T-cell (primary cell): ENCODE measurements at regions not wholly inside any gene's neighbourhood (a gene's known extent, or its start where the extent isn't known, plus 50 kb on each side); places are given as distances from the start of the nearest gene placed in this dataset.

Source experiments
- ATAC-seq, 4 experiments: fragments of 200-7000 bp in 3 of 4; fragments of 150-1000 bp in 1 of 4; cut with Tn5 transposase; replicated peaks in 1 of 4; 1 replicate in 3 of 4; 2 replicates in 1 of 4; pipeline ENCODE4 v1.10.0; 2021; ENCODE audit warnings: moderate library complexity in 3 of 4, mild to moderate bottlenecking in 2 of 4, moderate number of reproducible peaks in 1 of 4
- CTCF ChIA-PET, 2 donors: fragments of 300-600 bp; sonication (Branson Sonifier 250); formaldehyde crosslinking; loops; one replicate each; lab custom pipeline; 2022; ENCODE audit warnings: antibody characterized with exemption in 2 of 2; lab: Charles Lee
- POLR2A ChIA-PET, 2 donors: fragments of 300-600 bp; sonication (Branson Sonifier 250); formaldehyde crosslinking; loops; one replicate each; lab custom pipeline; 2022; ENCODE audit warnings: antibody characterized with exemption in 2 of 2; lab: Charles Lee
- DNase-seq, 35 experiments: peaks; one replicate each; pipeline versions ENCODE4 v3.0.0 to v3.0.0-alpha.2; 2013 to 2023
- H3K27ac ChIP-seq: one replicate; pipeline ENCODE4 v1.5.1; 2013; ENCODE audit warnings: low read length
- H3K27me3 ChIP-seq, 2 experiments: replicated peaks in 1 of 2; 1 replicate in 1 of 2; 2 replicates in 1 of 2; pipeline versions ENCODE4 v1.6.1 to v1.7.0; 2013; ENCODE audit warnings: low read length in 1 of 2, mixed read lengths in 1 of 2; ENCODE audit not compliant: control insufficient read depth in 2 of 2, insufficient read depth in 2 of 2; ENCODE audit errors: extremely low read depth in 1 of 2
- H3K36me3 ChIP-seq, 2 donors: 1 replicate in 1 of 2; 2 replicates in 1 of 2; pipeline versions ENCODE4 v1.6.1 to v1.7.0; 2013; ENCODE audit warnings: low read length in 1 of 2; ENCODE audit not compliant: control insufficient read depth in 2 of 2, insufficient read depth in 1 of 2; ENCODE audit errors: extremely low read depth in 1 of 2
- H3K4me1 ChIP-seq, 2 experiments: 1 replicate in 1 of 2; 2 replicates in 1 of 2; pipeline versions ENCODE4 v1.6.1 to v1.7.0; 2013; ENCODE audit warnings: low read length in 2 of 2, mixed read lengths in 1 of 2; ENCODE audit not compliant: insufficient read depth in 2 of 2, control insufficient read depth in 1 of 2; ENCODE audit errors: extremely low read depth in 1 of 2
- H3K4me3 ChIP-seq, 2 donors: 1 replicate in 1 of 2; 2 replicates in 1 of 2; pipeline versions ENCODE4 v1.5.1 to v1.7.0; 2013; ENCODE audit warnings: mild to moderate bottlenecking in 2 of 2, low read length in 1 of 2, moderate library complexity in 1 of 2; ENCODE audit not compliant: control insufficient read depth in 1 of 2; ENCODE audit errors: extremely low read depth in 1 of 2
- H3K9me3 ChIP-seq: 2 replicates; pipeline ENCODE4 v1.7.0; 2013
- H3K27ac Mint-ChIP-seq, 2 donors: one replicate each; pipeline ENCODE4 v1.8.0; 2020 to 2021; ENCODE audit warnings: mild to moderate bottlenecking in 2 of 2, mixed read lengths in 2 of 2
- H3K27me3 Mint-ChIP-seq, 2 donors: one replicate each; pipeline ENCODE4 v1.8.0; 2021 to 2022; ENCODE audit warnings: mixed read lengths in 2 of 2
- H3K36me3 Mint-ChIP-seq: one replicate; pipeline ENCODE4 v1.8.0; 2021; ENCODE audit warnings: mixed read lengths
- H3K4me1 Mint-ChIP-seq, 3 donors: one replicate each; pipeline ENCODE4 v1.8.0; 2020 to 2022; ENCODE audit warnings: mixed read lengths in 3 of 3, mild to moderate bottlenecking in 1 of 3
- H3K4me3 Mint-ChIP-seq, 3 donors: one replicate each; pipeline ENCODE4 v1.8.0; 2020 to 2022; ENCODE audit warnings: mild to moderate bottlenecking in 3 of 3, mixed read lengths in 3 of 3, moderate library complexity in 3 of 3
- H3K9me3 Mint-ChIP-seq, 3 donors: one replicate each; pipeline ENCODE4 v1.8.0; 2020 to 2022; ENCODE audit warnings: mixed read lengths in 3 of 3
- WGBS: methylation state at CpG from one replicate; pipeline ENCODE4 v1.1.5; 2013; ENCODE audit warnings: missing lambda C conversion rate; ENCODE audit not compliant: insufficient coverage; 5-methylcytosine and 5-hydroxymethylcytosine counted together

DNA sequence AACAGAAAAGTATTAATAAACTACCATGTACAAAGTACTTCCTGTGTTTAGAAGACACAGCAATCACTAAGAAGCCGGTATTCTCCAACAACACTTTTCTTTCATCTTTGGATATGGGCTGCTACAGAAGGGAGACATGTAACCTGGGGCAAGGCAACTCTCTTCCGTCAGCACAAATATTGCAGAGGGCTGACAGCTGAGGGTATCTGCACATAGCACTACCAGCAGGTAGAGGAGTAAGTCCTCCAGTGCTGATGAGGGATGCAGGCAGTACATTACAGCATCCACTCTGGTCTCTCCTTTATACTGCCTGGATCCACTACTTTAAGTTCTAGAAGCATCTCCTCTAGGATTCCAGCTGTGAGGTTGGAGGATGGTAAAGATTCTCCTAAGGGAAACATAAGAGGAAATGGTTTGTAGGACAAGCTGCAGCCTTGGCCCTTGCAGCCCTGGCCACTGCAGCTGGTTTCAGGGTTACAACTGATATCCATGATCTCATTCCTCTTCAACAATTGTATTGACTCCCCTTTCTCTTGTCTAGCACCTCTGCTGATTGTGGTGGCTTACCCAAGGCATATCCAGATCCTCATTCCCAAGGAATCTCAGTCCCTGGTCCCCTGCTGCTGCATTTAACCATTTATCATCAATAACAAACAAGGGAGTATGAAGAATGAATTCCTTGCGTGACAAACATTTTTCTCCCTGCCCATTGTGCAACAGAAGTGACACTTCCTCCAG, 110.7 kb upstream of the ADGRF1 start:
- H3K36me3 Mint-ChIP-seq, result no peaks in the 10 kb centered on the region
- peaks cover 0 to 2% of the 10 kb centered on the region in 2 experiments for H3K27me3 ChIP-seq
- H3K27ac ChIP-seq, result no peak overlapping the region
- WGBS, result 75% methylated on average over 1 of the region's 3 CpGs
- H3K4me3 Mint-ChIP-seq, result no peak overlapping the region
- CTCF ChIA-PET, result no interaction called here
- POLR2A ChIA-PET, result no interaction called here
- ATAC-seq (no peak), DNase-seq (no peak)
- no peak overlapping the region for H3K4me3 ChIP-seq
- H3K4me1 Mint-ChIP-seq, result no peaks in the 10 kb centered on the region
- no peaks in the 10 kb centered on the region for H3K9me3 ChIP-seq
- no peaks in the 10 kb centered on the region for H3K9me3 Mint-ChIP-seq
- H3K36me3 ChIP-seq, result no peaks in the 10 kb centered on the region
- no peaks in the 10 kb centered on the region for H3K4me1 ChIP-seq
- H3K27ac Mint-ChIP-seq, result no peak overlapping the region
- peaks cover 3 to 7% of the 10 kb centered on the region in 2 donors for H3K27me3 Mint-ChIP-seq

GRCh38 chr6:47151232-47151898, 109.2 kb upstream of the ADGRF1 start:
- Mint-ChIP-seq H3K9me3 (no peaks in the 10 kb centered on the region), H3K4me3 (no peak overlapping the region), H3K36me3 (no peaks in the 10 kb centered on the region), H3K27me3 (peaks cover 7% of the 10 kb centered on the region in 2 donors), H3K27ac (no peak overlapping the region), H3K4me1 (no peaks in the 10 kb centered on the region)
- H3K36me3 ChIP-seq, result no peaks in the 10 kb centered on the region
- H3K4me3 ChIP-seq, result no peak overlapping the region
- POLR2A ChIA-PET, result interaction anchor here in 1 of 2 donors (0.6 kb wide), 1 partner anchor 116 kb away, joined by 3 read pairs; no protein-coding TSS in a partner anchor
- WGBS, result 83% methylated on average over 2 of the region's 8 CpGs
- H3K9me3 ChIP-seq, result no peaks in the 10 kb centered on the region
- ATAC-seq (no peak), DNase-seq (no peak)
- H3K4me1 ChIP-seq, result no peaks in the 10 kb centered on the region
- CTCF ChIA-PET, result no interaction called here
- no peak overlapping the region for H3K27ac ChIP-seq
- peaks cover 0 to 6% of the 10 kb centered on the region in 2 experiments for H3K27me3 ChIP-seq

DNA sequence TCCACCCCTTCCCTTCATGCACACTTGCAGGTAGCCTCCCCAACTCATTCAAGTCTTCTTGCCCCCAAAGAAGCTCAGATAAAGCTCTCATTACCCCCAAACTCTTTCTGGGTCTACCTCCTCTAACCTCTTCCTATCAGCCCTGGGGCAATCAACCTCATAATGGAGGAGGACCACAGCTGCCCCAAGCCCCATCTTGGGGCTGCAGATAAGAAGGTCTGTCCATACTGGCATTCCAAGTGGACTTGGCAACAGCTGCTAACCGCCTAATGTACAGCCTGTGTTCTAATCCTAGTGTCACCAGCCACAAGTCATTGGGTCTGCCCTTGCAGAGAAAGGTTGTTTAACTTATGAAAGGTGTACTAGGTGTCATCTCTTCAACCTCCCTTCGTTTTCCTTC, 107.4 kb upstream of the ADGRF1 start:
- peaks cover 7 to 9% of the 10 kb centered on the region in 2 donors for H3K27me3 Mint-ChIP-seq
- ATAC-seq (no peak), DNase-seq (no peak)
- WGBS, result 20% methylated on average over 1 of the region's 2 CpGs
- no peaks in the 10 kb centered on the region for H3K4me1 Mint-ChIP-seq
- H3K9me3 ChIP-seq, result no peaks in the 10 kb centered on the region
- H3K4me3 ChIP-seq, result no peak overlapping the region
- H3K36me3 Mint-ChIP-seq, result no peaks in the 10 kb centered on the region
- no peaks in the 10 kb centered on the region for H3K4me1 ChIP-seq
- H3K27ac ChIP-seq, result no peak overlapping the region
- H3K4me3 Mint-ChIP-seq, result no peak overlapping the region
- CTCF ChIA-PET, result interaction anchor here in 1 of 2 donors (0.6 kb wide), 1 partner anchor 368 kb away, joined by 3 read pairs; no protein-coding TSS in a partner anchor
- no peaks in the 10 kb centered on the region for H3K36me3 ChIP-seq
- H3K27ac Mint-ChIP-seq, result peak overlapping the region in 1 of 2 donors; percentile 1
- POLR2A ChIA-PET, result interaction anchor here in 1 of 2 donors (0.6 kb wide), 1 partner anchor 451 kb away, joined by 3 read pairs; no protein-coding TSS in a partner anchor
- peaks cover 0 to 6% of the 10 kb centered on the region in 2 experiments for H3K27me3 ChIP-seq
- no peaks in the 10 kb centered on the region for H3K9me3 Mint-ChIP-seq

- H3K9me3 ChIP-seq, result no peaks in the 10 kb centered on the region
- peaks cover 0 to 6% of the 10 kb centered on the region in 2 experiments for H3K27me3 ChIP-seq
- H3K27ac ChIP-seq, result no peak overlapping the region
- Mint-ChIP-seq H3K27ac (no peak overlapping the region), H3K27me3 (peaks cover 7 to 9% of the 10 kb centered on the region in 2 donors), H3K4me1 (no peaks in the 10 kb centered on the region), H3K36me3 (no peaks in the 10 kb centered on the region), H3K9me3 (no peaks in the 10 kb centered on the region), H3K4me3 (no peak overlapping the region)
- DNase-seq (no peak), ATAC-seq (no peak)
- H3K4me3 ChIP-seq, result no peak overlapping the region
- WGBS, result no CpG with 5 or more reads among the region's 2 CpGs
- H3K4me1 ChIP-seq, result no peaks in the 10 kb centered on the region
- POLR2A ChIA-PET, result interaction anchor here in 1 of 2 donors (0.6 kb wide), 1 partner anchor 451 kb away, joined by 3 read pairs; no protein-coding TSS in a partner anchor
- no peaks in the 10 kb centered on the region for H3K36me3 ChIP-seq
- CTCF ChIA-PET, result no interaction called here
These were observed 106.9 kb upstream of the ADGRF1 start for GRCh38 chr6:47149066-47149465.

DNA sequence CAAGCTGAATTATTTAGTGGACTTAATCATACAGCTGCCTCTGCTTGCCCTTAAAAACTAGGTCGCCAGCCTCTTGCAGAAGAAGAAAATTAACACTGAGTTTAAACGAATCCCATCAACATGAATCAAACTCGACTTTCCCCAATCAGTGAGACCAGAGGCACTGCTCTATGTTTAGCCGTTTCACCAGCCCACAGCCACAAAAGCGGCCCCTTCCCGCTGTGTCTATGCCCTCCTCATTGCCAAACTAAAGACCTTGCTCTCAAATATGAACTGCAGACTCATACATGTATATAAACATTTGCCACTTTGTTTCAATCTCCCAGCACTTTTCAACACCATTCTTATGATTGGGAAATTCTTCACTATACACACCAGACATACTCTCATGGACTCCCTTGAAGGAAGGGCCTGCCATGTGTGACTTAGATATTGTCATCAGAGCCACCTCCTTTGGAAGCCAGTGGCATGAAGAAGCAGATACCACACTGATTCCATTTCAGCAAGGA, 105.8 kb upstream of the ADGRF1 start:
- Histone ChIP-seq H3K27me3 (peaks cover 0 to 6% of the 10 kb centered on the region in 2 experiments), H3K4me3 (no peak overlapping the region), H3K4me1 (no peaks in the 10 kb centered on the region), H3K36me3 (no peaks in the 10 kb centered on the region), H3K9me3 (no peaks in the 10 kb centered on the region), H3K27ac (no peak overlapping the region)
- POLR2A ChIA-PET, result no interaction called here
- Mint-ChIP-seq H3K27me3 (peaks cover 7 to 9% of the 10 kb centered on the region in 2 donors), H3K9me3 (no peaks in the 10 kb centered on the region), H3K27ac (no peak overlapping the region), H3K4me1 (no peaks in the 10 kb centered on the region), H3K36me3 (no peaks in the 10 kb centered on the region), H3K4me3 (no peak overlapping the region)
- DNase-seq, result no peak
- ATAC-seq, result no peak
- 74% methylated on average over 6 of the region's 6 CpGs for WGBS
- CTCF ChIA-PET, result no interaction called here

- H3K27ac ChIP-seq, result no peak overlapping the region
These were observed 105.1 kb upstream of the ADGRF1 start for GRCh38 chr6:47147175-47147727.

More at GRCh38 chr6:47147175-47147727, 105.1 kb upstream of the ADGRF1 start:
- no peak overlapping the region for H3K27ac Mint-ChIP-seq
- 30% methylated on average over 2 of the region's 5 CpGs for WGBS
- CTCF ChIA-PET, result no interaction called here
- POLR2A ChIA-PET, result no interaction called here
- Histone ChIP-seq H3K9me3 (no peaks in the 10 kb centered on the region), H3K4me1 (no peaks in the 10 kb centered on the region), H3K4me3 (no peak overlapping the region), H3K36me3 (no peaks in the 10 kb centered on the region), H3K27me3 (peaks cover 0 to 6% of the 10 kb centered on the region in 2 experiments)
- no peaks in the 10 kb centered on the region for H3K9me3 Mint-ChIP-seq
- DNase-seq (no peak), ATAC-seq (no peak)
- peaks cover 7 to 9% of the 10 kb centered on the region in 2 donors for H3K27me3 Mint-ChIP-seq
- H3K36me3 Mint-ChIP-seq, result no peaks in the 10 kb centered on the region
- no peaks in the 10 kb centered on the region for H3K4me1 Mint-ChIP-seq
- H3K4me3 Mint-ChIP-seq, result no peak overlapping the region
